HepG2 (cell line): ENCODE measurements at regions not wholly inside any gene's neighbourhood (a gene's known extent, or its start where the extent isn't known, plus 50 kb on each side); places are given as distances from the start of the nearest gene placed in this dataset.

ENCODE experiments used
- ATAC-seq: fragments of 200-7000 bp; cut with Tn5 transposase; 3 replicates; pipeline ENCODE4 v1.9.1; 2020; ENCODE audit warnings: mild to moderate bottlenecking, moderate library complexity
- BruUV-seq: library from RNA; stranded (reverse); fragments of 400-500 nt; replicated peaks from 2 replicates; lab custom pipeline; 2021; lab: Mats Ljungman, UMichigan
- CTCF ChIA-PET: fragments of 300-600 bp; formaldehyde crosslinking; extraction: SDS; loops from one replicate; lab custom pipeline; 2021; ENCODE audit warnings: low total read pairs, inconsistent platforms, low intra/inter-chr PET ratio; lab: Yijun Ruan, JAX
- POLR2A ChIA-PET: fragments of 350-600 bp; sonication (Branson Sonifier 250); formaldehyde crosslinking; loops from one replicate; lab custom pipeline; 2020; ENCODE audit warnings: antibody characterized with exemption, inconsistent platforms; lab: Yijun Ruan, JAX
- DNase-seq: peaks from one replicate; pipeline ENCODE4 v3.0.0-alpha.2; 2015; ENCODE audit warnings: low spot score
- FAIRE-seq: peaks from 3 replicates; lab custom pipeline; 2011; peaks lifted over from hg19 to GRCh38; lab: Jason Lieb, UNC
- H2AFZ ChIP-seq: one replicate; pipeline ENCODE4 v1.6.1; 2011; ENCODE audit warnings: low read length, inconsistent platforms
- H3K27ac ChIP-seq: fragments of 300-600 bp; 3 replicates; pipeline ENCODE4 v1.8.0; 2011; ENCODE audit warnings: mixed run types, mild to moderate bottlenecking, mixed read lengths, low read length, inconsistent platforms; ENCODE audit not compliant: insufficient read depth; ENCODE audit errors: extremely low read length
- H3K27me3 ChIP-seq, 2 experiments: fragments of 200-600 bp in 1 of 2; 2 replicates in 1 of 2; 3 replicates in 1 of 2; pipeline versions ENCODE4 v1.6.0 to v1.8.0; 2011; ENCODE audit warnings: low read length in 2 of 2, mild to moderate bottlenecking in 2 of 2, moderate library complexity in 2 of 2, inconsistent platforms in 1 of 2; ENCODE audit not compliant: insufficient read depth in 2 of 2, control insufficient read depth in 1 of 2
- H3K36me3 ChIP-seq, 2 experiments: fragments of 200-600 bp in 1 of 2; replicated peaks in 1 of 2; 2 replicates in 1 of 2; 3 replicates in 1 of 2; pipeline versions ENCODE4 v1.5.1 to v1.8.0; 2011; ENCODE audit warnings: low read length in 2 of 2, inconsistent platforms in 1 of 2; ENCODE audit not compliant: insufficient read depth in 2 of 2, control insufficient read depth in 1 of 2
- H3K4me1 ChIP-seq: 2 replicates; pipeline ENCODE4 v1.5.1; 2012; ENCODE audit warnings: low read length, inconsistent platforms; ENCODE audit not compliant: insufficient read depth
- H3K4me2 ChIP-seq: 2 replicates; pipeline ENCODE4 v1.6.0; 2011; ENCODE audit warnings: low read depth, low read length, inconsistent platforms
- H3K4me3 ChIP-seq, 3 experiments: fragments of 200-600 bp in 1 of 3; sonication (generic), shearing (Covaris generic) in 1 of 3; replicated peaks in 1 of 3; 2 replicates each; pipeline ENCODE4 v1.5.1; 2011 to 2016; ENCODE audit warnings: low read length in 3 of 3, inconsistent platforms in 2 of 3, low read depth in 2 of 3, mild to moderate bottlenecking in 2 of 3, control low read depth in 1 of 3, mixed read lengths in 1 of 3; ENCODE audit not compliant: insufficient read depth in 1 of 3
- H3K79me2 ChIP-seq: one replicate; pipeline ENCODE4 v1.6.1; 2011; ENCODE audit warnings: low read length, inconsistent platforms; ENCODE audit not compliant: insufficient read depth
- H3K9ac ChIP-seq: 2 replicates; pipeline ENCODE4 v1.6.0; 2011; ENCODE audit warnings: mild to moderate bottlenecking, low read depth, low read length, inconsistent platforms; ENCODE audit not compliant: insufficient read depth
- H3K9me3 ChIP-seq: 2 replicates; pipeline ENCODE4 v1.5.1; 2012; ENCODE audit warnings: mild to moderate bottlenecking, low read length
- H4K20me1 ChIP-seq: 2 replicates; pipeline ENCODE4 v1.6.0; 2011; ENCODE audit warnings: inconsistent platforms, mild to moderate bottlenecking, low read length, moderate library complexity; ENCODE audit not compliant: insufficient read depth
- ADNP ChIP-seq: sonication (generic); formaldehyde crosslinking; IDR thresholded peaks from 2 replicates; pipeline ENCODE4 v1.4.0; 2020; ENCODE audit warnings: missing genetic modification reagents
- ARID4A ChIP-seq: sonication (generic); formaldehyde crosslinking; IDR thresholded peaks from 2 replicates; pipeline ENCODE4 v1.5.0; 2020; ENCODE audit warnings: mild to moderate bottlenecking, missing genetic modification reagents, borderline replicate concordance
- KDM5A ChIP-seq: fragments of 200-600 bp; sonication (generic); IDR thresholded peaks from 2 replicates; pipeline ENCODE4 v1.7.0; 2018; ENCODE audit warnings: antibody characterized with exemption, mild to moderate bottlenecking, low read length, borderline replicate concordance
- REPIN1 ChIP-seq: sonication (generic); formaldehyde crosslinking; IDR thresholded peaks from 2 replicates; pipeline ENCODE4 v1.8.0; 2022; ENCODE audit warnings: missing genetic modification reagents, low read depth, mild to moderate bottlenecking, borderline replicate concordance
- RFXANK ChIP-seq: IDR thresholded peaks from 2 replicates; pipeline ENCODE4 v1.6.1; 2016
- RFXAP ChIP-seq: sonication (generic); formaldehyde crosslinking; IDR thresholded peaks from 2 replicates; pipeline ENCODE4 v1.4.0; 2020; ENCODE audit warnings: missing genetic modification reagents, borderline replicate concordance
- SETDB1 ChIP-seq: sonication (generic); formaldehyde crosslinking; IDR thresholded peaks from 2 replicates; pipeline ENCODE4 v1.5.1; 2020; ENCODE audit warnings: missing genetic modification reagents, mild to moderate bottlenecking, borderline replicate concordance
- SRY ChIP-seq: sonication (generic); formaldehyde crosslinking; IDR thresholded peaks from 2 replicates; pipeline ENCODE4 v1.8.0; 2022; ENCODE audit warnings: mild to moderate bottlenecking, missing genetic modification reagents
- TARDBP ChIP-seq: sonication (generic); formaldehyde crosslinking; IDR thresholded peaks from 2 replicates; pipeline ENCODE4 v1.8.0; 2022; ENCODE audit warnings: mild to moderate bottlenecking, missing genetic modification reagents
- ZFP41 ChIP-seq: sonication (generic); formaldehyde crosslinking; IDR thresholded peaks from 2 replicates; pipeline ENCODE4 v1.4.0; 2020; ENCODE audit warnings: mild to moderate bottlenecking, missing genetic modification reagents, borderline replicate concordance
- ZNF224 ChIP-seq: sonication (generic); formaldehyde crosslinking; IDR thresholded peaks from 2 replicates; pipeline ENCODE4 v1.5.0; 2020; ENCODE audit warnings: mild to moderate bottlenecking, missing genetic modification reagents
- ZNF430 ChIP-seq: sonication (generic); formaldehyde crosslinking; IDR thresholded peaks from 2 replicates; pipeline ENCODE4 v1.9.0; 2021; ENCODE audit warnings: mild to moderate bottlenecking, missing genetic modification reagents
- ZNF496 ChIP-seq: sonication (generic); formaldehyde crosslinking; IDR thresholded peaks from 2 replicates; pipeline ENCODE4 v1.8.1; 2023; ENCODE audit warnings: mild to moderate bottlenecking, moderate library complexity, missing genetic modification reagents; ENCODE audit not compliant: insufficient replicate concordance
- ZNF737 ChIP-seq: sonication (generic); formaldehyde crosslinking; IDR thresholded peaks from 2 replicates; pipeline ENCODE4 v1.5.0; 2020; ENCODE audit warnings: missing genetic modification reagents, mild to moderate bottlenecking, borderline replicate concordance
- ZNF879 ChIP-seq: sonication (generic); formaldehyde crosslinking; IDR thresholded peaks from 2 replicates; pipeline ENCODE4 v1.8.1; 2023; ENCODE audit warnings: missing genetic modification reagents
- ZSCAN9 ChIP-seq: IDR thresholded peaks from 2 replicates; pipeline ENCODE4 v1.6.1; 2016; ENCODE audit warnings: borderline replicate concordance
- WGBS: methylation state at CpG from one replicate; pipeline ENCODE4 v1.1.6; 2017; ENCODE audit warnings: low lambda C conversion rate; 5-methylcytosine and 5-hydroxymethylcytosine counted together
- in situ Hi-C: cut with HindIII; loops from 2 replicates; pipeline ENCODE4 v1.10.0; 2017; ENCODE audit warnings: low pct_unique_long_range_greater_than_20kb; ENCODE audit not compliant: extremely low pct_ligation_motif_present
- intact Hi-C: fragments of 100-400 bp; cut with micrococcal nuclease; formaldehyde crosslinking; loops from one replicate; pipeline ENCODE4 v1.10.0; 2022; ENCODE audit not compliant: unreplicated experiment
- TF ChIP-seq, protein P1 (sequence below): sonication (generic); formaldehyde crosslinking; IDR thresholded peaks from 2 replicates; pipeline ENCODE4 v1.5.0; 2020; ENCODE audit warnings: missing genetic modification reagents

- in situ Hi-C loops, result no loop called here
- H2AFZ ChIP-seq, result no peak overlapping the region
- no peaks in the 10 kb centered on the region for H3K36me3 ChIP-seq
- no peak overlapping the region for H3K4me2 ChIP-seq
- CTCF ChIA-PET, result no interaction called here
- TF ChIP-seq, protein P1, sequence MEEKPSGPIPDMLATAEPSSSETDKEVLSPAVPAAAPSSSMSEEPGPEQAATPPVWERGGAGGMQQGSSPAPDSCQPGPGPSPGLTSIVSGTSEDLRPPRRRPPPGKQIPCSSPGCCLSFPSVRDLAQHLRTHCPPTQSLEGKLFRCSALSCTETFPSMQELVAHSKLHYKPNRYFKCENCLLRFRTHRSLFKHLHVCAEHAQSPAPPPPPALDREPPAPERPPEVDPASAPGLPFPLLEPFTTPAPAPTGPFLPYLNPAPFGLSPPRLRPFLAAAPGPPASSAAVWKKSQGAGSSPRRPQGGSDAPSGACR (CRISPR knock-in tag), result no peak
- TF ChIP-seq ZSCAN9 (CRISPR knock-in tag), result no peak
- no peak for TF ChIP-seq ZNF737 (CRISPR knock-in tag)
- no peak for TF ChIP-seq ZFP41 (CRISPR knock-in tag)
- TF ChIP-seq ADNP (CRISPR knock-in tag), result no peak
- TF ChIP-seq ARID4A, result no peak
- TF ChIP-seq TARDBP (CRISPR knock-in tag), result no peak
- no peak for TF ChIP-seq KDM5A
- no peak for TF ChIP-seq SRY (CRISPR knock-in tag)
- no peak for TF ChIP-seq ZNF879 (CRISPR knock-in tag)
- no peak for TF ChIP-seq REPIN1 (CRISPR knock-in tag)
- TF ChIP-seq SETDB1 (CRISPR knock-in tag), result no peak
- TF ChIP-seq ZNF430 (CRISPR knock-in tag), result no peak
- TF ChIP-seq RFXAP (CRISPR knock-in tag), result no peak
- TF ChIP-seq ZNF496 (CRISPR knock-in tag), result no peak
- TF ChIP-seq RFXANK (CRISPR knock-in tag), result no peak
- no peak for TF ChIP-seq ZNF224 (CRISPR knock-in tag)
- TF ChIP-seq, all 625 proteins: peak for 0
- DNase-seq, result no peak
- H3K27ac ChIP-seq, result no peak overlapping the region
- peaks cover 14 to 70% of the 10 kb centered on the region in 2 experiments for H3K27me3 ChIP-seq
- no peaks in the 10 kb centered on the region for H4K20me1 ChIP-seq
- H3K4me1 ChIP-seq, result peaks cover 42% of the 10 kb centered on the region
- FAIRE-seq, result no peak
- no peaks in the 10 kb centered on the region for H3K9me3 ChIP-seq
- no peak for ATAC-seq
- WGBS, result 47% methylated on average over 8 of the region's 9 CpGs
- intact Hi-C loops, result no loop called here
- POLR2A ChIA-PET, result interaction anchor here (0.6 to 1.8 kb wide), 3 partner anchors 13 to 146 kb away, joined by 3 to 8 read pairs (median 6); partner anchors contain the start of gene ID2
- no peaks in the 10 kb centered on the region for H3K79me2 ChIP-seq
- H3K4me3 ChIP-seq, result no peak overlapping the region
- H3K9ac ChIP-seq, result no peak overlapping the region
- BruUV-seq, result no TSS peak
These were observed 143.3 kb upstream of the ID2 start for GRCh38 chr2:8538531-8538930.
